ENCODE measurements at regions not wholly inside any gene's neighbourhood (a gene's known extent, or its start where the extent isn't known, plus 50 kb on each side); places are given as distances from the start of the nearest gene placed in this dataset.

DNA sequence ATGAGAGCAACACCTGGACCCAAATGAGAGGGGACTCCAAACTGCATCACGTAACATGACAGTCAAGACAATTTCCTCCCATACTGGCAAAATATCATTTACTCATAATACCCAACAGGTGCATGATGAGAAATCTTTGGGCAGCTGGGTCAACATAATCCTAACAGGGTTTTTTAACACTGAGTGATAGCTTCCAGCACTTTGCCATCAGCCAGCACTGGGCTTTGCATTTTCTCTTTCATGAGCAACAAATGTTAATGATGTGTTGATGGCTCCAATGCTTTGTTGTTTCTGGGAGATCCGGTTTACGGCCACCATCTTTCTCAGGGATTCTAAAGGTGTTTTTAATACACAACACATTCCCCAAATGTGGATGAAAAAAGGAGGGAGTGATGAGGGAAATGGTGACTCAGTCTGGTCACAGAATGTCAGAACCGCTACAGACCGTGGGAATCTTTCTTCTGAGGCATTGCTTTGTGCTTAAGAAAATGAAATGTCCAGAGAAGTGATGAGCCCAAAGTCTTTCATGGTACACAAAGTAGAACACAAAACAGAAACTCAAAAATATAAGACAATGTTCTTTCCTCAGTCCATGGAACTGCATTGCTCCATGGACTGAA lies 705.7 kb upstream of the IGFBP3 start:
- TF ChIP-seq, protein P1, sequence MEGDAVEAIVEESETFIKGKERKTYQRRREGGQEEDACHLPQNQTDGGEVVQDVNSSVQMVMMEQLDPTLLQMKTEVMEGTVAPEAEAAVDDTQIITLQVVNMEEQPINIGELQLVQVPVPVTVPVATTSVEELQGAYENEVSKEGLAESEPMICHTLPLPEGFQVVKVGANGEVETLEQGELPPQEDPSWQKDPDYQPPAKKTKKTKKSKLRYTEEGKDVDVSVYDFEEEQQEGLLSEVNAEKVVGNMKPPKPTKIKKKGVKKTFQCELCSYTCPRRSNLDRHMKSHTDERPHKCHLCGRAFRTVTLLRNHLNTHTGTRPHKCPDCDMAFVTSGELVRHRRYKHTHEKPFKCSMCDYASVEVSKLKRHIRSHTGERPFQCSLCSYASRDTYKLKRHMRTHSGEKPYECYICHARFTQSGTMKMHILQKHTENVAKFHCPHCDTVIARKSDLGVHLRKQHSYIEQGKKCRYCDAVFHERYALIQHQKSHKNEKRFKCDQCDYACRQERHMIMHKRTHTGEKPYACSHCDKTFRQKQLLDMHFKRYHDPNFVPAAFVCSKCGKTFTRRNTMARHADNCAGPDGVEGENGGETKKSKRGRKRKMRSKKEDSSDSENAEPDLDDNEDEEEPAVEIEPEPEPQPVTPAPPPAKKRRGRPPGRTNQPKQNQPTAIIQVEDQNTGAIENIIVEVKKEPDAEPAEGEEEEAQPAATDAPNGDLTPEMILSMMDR (IDR thresholded peaks at IDR 0.05): no peak
- no peak for TF ChIP-seq EZH2phosphoT487 (IDR thresholded peaks at IDR 0.05)
- no peak for TF ChIP-seq EZH2 (IDR thresholded peaks at IDR 0.05)
